ENCODE measurements at regions not wholly inside any gene's neighbourhood (a gene's known extent, or its start where the extent isn't known, plus 50 kb on each side); places are given as distances from the start of the nearest gene placed in this dataset.

DNA sequence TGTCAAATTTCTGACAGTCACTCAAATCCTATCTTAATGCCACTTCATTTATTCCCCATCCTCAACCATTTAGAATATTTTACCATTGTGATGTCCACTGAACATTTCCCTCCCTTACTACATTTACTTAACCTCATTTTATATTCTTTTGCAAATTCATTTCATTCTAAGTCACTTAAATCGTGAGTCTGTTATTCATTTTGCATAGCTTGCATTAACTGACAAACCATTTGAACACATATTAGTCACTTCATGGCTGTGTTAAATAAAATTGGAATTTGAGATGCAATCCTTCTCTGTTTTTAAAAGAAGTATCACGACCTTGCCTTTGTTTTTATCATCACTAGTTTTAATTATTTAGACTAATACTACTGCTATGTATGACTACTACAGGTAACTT is 199.4 kb upstream of the COL11A1 start:
- Mint-ChIP-seq H3K4me3 (no peak overlapping the region), H3K4me1 (no peaks in the 10 kb centered on the region), H3K36me3 (ENCODE audit: low read depth) (no peaks in the 10 kb centered on the region), H3K9me3 (peaks cover 3% of the 10 kb centered on the region), H3K27ac (no peak overlapping the region), H3K27me3 (no peaks in the 10 kb centered on the region)
- intact Hi-C loops (cut with micrococcal nuclease) = no loop called here
- TF ChIP-seq, protein P1, sequence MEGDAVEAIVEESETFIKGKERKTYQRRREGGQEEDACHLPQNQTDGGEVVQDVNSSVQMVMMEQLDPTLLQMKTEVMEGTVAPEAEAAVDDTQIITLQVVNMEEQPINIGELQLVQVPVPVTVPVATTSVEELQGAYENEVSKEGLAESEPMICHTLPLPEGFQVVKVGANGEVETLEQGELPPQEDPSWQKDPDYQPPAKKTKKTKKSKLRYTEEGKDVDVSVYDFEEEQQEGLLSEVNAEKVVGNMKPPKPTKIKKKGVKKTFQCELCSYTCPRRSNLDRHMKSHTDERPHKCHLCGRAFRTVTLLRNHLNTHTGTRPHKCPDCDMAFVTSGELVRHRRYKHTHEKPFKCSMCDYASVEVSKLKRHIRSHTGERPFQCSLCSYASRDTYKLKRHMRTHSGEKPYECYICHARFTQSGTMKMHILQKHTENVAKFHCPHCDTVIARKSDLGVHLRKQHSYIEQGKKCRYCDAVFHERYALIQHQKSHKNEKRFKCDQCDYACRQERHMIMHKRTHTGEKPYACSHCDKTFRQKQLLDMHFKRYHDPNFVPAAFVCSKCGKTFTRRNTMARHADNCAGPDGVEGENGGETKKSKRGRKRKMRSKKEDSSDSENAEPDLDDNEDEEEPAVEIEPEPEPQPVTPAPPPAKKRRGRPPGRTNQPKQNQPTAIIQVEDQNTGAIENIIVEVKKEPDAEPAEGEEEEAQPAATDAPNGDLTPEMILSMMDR (IDR thresholded peaks at IDR 0.05) = no peak
- no peak for DNase-seq
- ChIA-PET CTCF (no interaction called here), POLR2A (no interaction called here)
- ATAC-seq (ENCODE audit: low read depth) = no peak

DNA sequence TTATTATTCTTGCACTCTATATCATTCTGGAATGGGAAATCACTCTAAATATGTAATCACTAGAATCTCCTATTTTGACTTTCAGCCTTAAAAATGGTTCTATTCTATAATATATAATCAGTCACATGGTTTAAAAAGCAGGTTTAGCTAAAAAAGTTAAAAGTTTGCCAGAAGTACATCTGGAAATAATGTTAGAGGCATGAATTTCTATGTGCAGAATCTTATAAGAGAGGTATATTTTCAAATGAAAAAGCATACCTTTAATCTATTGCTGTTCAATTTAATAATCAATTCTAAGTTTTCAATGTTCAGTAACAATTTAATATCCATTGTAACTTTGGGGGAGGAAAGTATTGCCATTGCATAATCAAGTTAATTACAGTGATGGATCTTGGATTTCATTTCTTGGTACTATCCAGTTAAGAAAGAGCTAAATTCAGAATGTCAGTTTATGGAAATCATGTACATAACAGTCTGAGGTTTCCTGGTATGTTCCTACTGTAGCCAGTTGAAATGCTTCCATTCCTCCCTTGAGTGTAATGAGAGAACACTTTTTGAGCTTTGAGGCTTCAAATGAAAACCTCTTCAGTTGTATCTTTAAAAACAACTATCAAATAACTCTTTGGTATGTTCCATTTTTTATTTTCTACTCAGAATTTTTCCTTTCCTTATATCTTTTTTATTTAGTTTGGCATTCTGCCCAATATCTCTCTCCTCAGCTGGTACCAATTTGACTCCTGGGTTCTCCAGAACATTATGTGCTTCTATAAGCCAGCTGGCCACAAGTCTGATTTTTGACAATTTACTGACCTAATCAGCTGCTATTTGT is 175.7 kb upstream of the COL11A1 start:
- no peaks in the 10 kb centered on the region for H3K27me3 Mint-ChIP-seq
- peaks cover 3% of the 10 kb centered on the region for H3K9me3 Mint-ChIP-seq
- ATAC-seq (ENCODE audit: low read depth) (no peak), DNase-seq (no peak)
- ChIA-PET CTCF (no interaction called here), POLR2A (no interaction called here)
- H3K36me3 Mint-ChIP-seq (ENCODE audit: low read depth) = no peaks in the 10 kb centered on the region
- TF ChIP-seq, protein P1 (IDR thresholded peaks at IDR 0.05) = no peak
- intact Hi-C loops (cut with micrococcal nuclease) = no loop called here
- no peak overlapping the region for H3K4me3 Mint-ChIP-seq
- H3K27ac Mint-ChIP-seq = no peak overlapping the region
- H3K4me1 Mint-ChIP-seq = no peaks in the 10 kb centered on the region

DNA sequence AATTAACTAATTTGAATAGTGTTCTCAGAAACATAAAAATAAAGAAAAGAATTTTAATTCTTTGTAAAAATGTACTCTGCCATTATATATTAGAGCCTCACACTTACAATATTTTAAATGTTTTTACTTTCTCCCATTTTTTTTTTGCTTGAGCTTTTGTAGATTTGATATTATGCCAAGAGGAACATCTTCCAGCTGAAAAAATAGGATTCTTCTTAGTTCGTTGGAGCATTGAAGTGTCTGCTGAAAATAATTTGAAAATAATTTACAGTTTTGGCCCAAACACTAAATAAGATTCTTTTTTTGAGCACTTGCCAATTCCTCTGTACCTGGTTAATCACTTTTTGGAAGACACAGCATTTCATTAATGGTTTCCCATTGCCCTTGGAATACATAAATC is 175.0 kb upstream of the COL11A1 start:
- Mint-ChIP-seq H3K27ac (no peak overlapping the region), H3K27me3 (no peaks in the 10 kb centered on the region), H3K36me3 (ENCODE audit: low read depth) (no peaks in the 10 kb centered on the region), H3K4me1 (no peaks in the 10 kb centered on the region), H3K4me3 (no peak overlapping the region), H3K9me3 (peaks cover 3% of the 10 kb centered on the region)
- POLR2A ChIA-PET = no interaction called here
- ATAC-seq (ENCODE audit: low read depth) (no peak), DNase-seq (no peak)
- CTCF ChIA-PET = no interaction called here
- TF ChIP-seq, protein P1 (IDR thresholded peaks at IDR 0.05) = no peak
- intact Hi-C loops (cut with micrococcal nuclease) = no loop called here

DNA sequence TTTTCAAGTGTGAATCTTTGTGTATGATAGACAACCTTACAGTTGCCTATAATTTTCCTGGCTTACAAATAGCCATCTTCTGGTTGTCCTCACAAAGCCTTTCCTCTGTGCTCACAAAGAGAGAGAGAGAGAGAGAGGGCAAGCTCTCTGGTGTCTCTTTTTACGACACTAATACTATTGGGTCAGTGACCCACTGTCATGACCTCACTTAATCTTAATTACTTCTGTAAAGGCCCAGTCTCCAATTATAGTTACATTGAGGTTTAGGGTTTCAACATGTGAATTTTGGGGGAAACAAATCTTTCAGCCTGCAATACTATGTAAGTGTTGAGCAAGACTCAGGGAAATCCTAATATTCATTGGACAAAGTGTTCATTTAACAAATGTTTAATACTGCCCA is 167.4 kb upstream of the COL11A1 start:
- Mint-ChIP-seq H3K27me3 (no peaks in the 10 kb centered on the region), H3K27ac (no peak overlapping the region), H3K36me3 (ENCODE audit: low read depth) (no peaks in the 10 kb centered on the region), H3K9me3 (peaks cover 2% of the 10 kb centered on the region), H3K4me1 (no peaks in the 10 kb centered on the region), H3K4me3 (no peak overlapping the region)
- DNase-seq (no peak), ATAC-seq (ENCODE audit: low read depth) (no peak)
- ChIA-PET CTCF (no interaction called here), POLR2A (no interaction called here)
- intact Hi-C loops (cut with micrococcal nuclease) = no loop called here
- TF ChIP-seq, protein P1 (IDR thresholded peaks at IDR 0.05) = no peak

DNA sequence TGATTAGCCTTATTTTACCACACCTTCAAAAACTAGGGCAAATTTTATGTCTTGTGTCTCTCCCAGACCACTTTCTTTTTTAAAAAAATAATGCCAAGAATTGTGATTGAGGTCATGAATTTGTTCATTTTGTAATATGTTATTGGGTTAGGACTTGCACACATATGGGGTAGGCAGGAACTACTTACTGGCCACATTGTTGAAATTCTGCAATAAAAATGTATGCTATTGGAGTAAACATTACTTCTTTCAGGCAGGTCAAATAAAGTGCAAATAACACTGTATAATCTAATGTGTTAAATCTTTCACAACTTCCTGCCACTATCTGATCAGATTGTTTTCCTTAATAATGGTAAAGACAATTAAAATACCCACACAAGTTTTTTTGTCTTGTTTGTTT is 166.6 kb upstream of the COL11A1 start:
- intact Hi-C loops (cut with micrococcal nuclease) = no loop called here
- H3K36me3 Mint-ChIP-seq (ENCODE audit: low read depth) = no peaks in the 10 kb centered on the region
- no peak for ATAC-seq (ENCODE audit: low read depth)
- TF ChIP-seq, protein P1 (IDR thresholded peaks at IDR 0.05) = no peak
- H3K27ac Mint-ChIP-seq = no peak overlapping the region
- H3K9me3 Mint-ChIP-seq = peaks cover 2% of the 10 kb centered on the region
- no peak overlapping the region for H3K4me3 Mint-ChIP-seq
- H3K27me3 Mint-ChIP-seq = no peaks in the 10 kb centered on the region
- DNase-seq = no peak
- ChIA-PET POLR2A (no interaction called here), CTCF (no interaction called here)
- no peaks in the 10 kb centered on the region for H3K4me1 Mint-ChIP-seq

Measured in activated B cell treated with CpG ODN at 0.5 μM for 24 hours (primary cell).